Peyer's patch (tissue), 4 donors: ENCODE measurements at regions not wholly inside any gene's neighbourhood (a gene's known extent, or its start where the extent isn't known, plus 50 kb on each side); places are given as distances from the start of the nearest gene placed in this dataset.

Experiments
- DNase-seq, 3 donors: peaks; one replicate each; pipeline ENCODE4 v3.0.0-alpha.2; 2017 to 2019
- H3K27ac ChIP-seq, 4 donors: fragments of 200-600 bp; sonication (generic); one replicate each; pipeline ENCODE4 v1.5.1; 2016 to 2019
- H3K27me3 ChIP-seq, 2 donors: fragments of 200-600 bp; sonication (generic); one replicate each; pipeline ENCODE4 v1.5.1; 2019
- H3K36me3 ChIP-seq, 3 donors: fragments of 200-600 bp; sonication (generic); one replicate each; pipeline ENCODE4 v1.5.1; 2016 to 2019
- H3K4me1 ChIP-seq, 4 donors: fragments of 200-600 bp; sonication (generic); one replicate each; pipeline ENCODE4 v1.5.1; 2016 to 2019
- H3K4me3 ChIP-seq, 4 donors: fragments of 200-600 bp; sonication (generic); 1 replicate in 3 of 4; 2 replicates in 1 of 4; pipeline ENCODE4 v1.5.1; 2016 to 2019; ENCODE audit warnings: mild to moderate bottlenecking in 1 of 4
- H3K9me3 ChIP-seq, 4 donors: fragments of 200-600 bp; sonication (generic); one replicate each; pipeline ENCODE4 v1.5.1; 2016 to 2019; ENCODE audit warnings: mild to moderate bottlenecking in 1 of 4
- POLR2A ChIP-seq, 2 donors: fragments of 450-650 bp; IDR thresholded peaks; one replicate each; pipeline ENCODE4 v1.5.1; 2017; ENCODE audit warnings: antibody characterized with exemption in 2 of 2, mild to moderate bottlenecking in 2 of 2, moderate library complexity in 2 of 2
- TF ChIP-seq, protein P1 (sequence below), 6 experiments: fragments of 450-650 bp in 4 of 6; fragments of 200-600 bp in 2 of 6; sonication (generic) in 1 of 6; IDR thresholded peaks; one replicate each; pipeline ENCODE4 v1.5.1; 2017 to 2019; ENCODE audit warnings: antibody characterized with exemption in 6 of 6, mild to moderate bottlenecking in 3 of 6, moderate library complexity in 1 of 6

DNA sequence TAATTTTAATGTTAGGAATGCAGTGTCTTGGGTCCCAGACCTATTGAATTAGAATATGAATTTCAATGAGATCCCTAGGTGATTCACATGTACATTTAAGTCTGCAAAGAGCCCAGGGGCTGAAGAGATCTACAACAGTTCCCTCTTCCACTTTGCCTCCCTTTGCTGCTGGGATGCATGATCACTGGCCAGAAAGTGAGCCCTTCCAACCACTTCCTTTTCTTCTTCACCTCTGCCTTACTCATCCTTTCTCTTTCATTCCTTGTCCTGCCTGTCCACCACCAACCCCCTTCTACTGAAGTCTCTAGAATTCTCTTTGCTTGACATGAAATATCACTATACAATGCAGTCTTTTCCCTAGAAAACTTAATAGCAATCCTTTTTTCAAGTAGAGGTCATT is 222.4 kb upstream of the LRIG1 start:
- no peak overlapping the region for H3K4me3 ChIP-seq
- no peaks in the 10 kb centered on the region for H3K9me3 ChIP-seq
- H3K4me1 ChIP-seq = no peaks in the 10 kb centered on the region
- TF ChIP-seq, protein P1, sequence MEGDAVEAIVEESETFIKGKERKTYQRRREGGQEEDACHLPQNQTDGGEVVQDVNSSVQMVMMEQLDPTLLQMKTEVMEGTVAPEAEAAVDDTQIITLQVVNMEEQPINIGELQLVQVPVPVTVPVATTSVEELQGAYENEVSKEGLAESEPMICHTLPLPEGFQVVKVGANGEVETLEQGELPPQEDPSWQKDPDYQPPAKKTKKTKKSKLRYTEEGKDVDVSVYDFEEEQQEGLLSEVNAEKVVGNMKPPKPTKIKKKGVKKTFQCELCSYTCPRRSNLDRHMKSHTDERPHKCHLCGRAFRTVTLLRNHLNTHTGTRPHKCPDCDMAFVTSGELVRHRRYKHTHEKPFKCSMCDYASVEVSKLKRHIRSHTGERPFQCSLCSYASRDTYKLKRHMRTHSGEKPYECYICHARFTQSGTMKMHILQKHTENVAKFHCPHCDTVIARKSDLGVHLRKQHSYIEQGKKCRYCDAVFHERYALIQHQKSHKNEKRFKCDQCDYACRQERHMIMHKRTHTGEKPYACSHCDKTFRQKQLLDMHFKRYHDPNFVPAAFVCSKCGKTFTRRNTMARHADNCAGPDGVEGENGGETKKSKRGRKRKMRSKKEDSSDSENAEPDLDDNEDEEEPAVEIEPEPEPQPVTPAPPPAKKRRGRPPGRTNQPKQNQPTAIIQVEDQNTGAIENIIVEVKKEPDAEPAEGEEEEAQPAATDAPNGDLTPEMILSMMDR (IDR thresholded peaks at IDR 0.05) = no peak
- TF ChIP-seq POLR2A (IDR thresholded peaks at IDR 0.05) = no peak
- H3K27ac ChIP-seq = no peak overlapping the region
- no peaks in the 10 kb centered on the region for H3K27me3 ChIP-seq
- no peak for DNase-seq
- H3K36me3 ChIP-seq = no peaks in the 10 kb centered on the region

DNA sequence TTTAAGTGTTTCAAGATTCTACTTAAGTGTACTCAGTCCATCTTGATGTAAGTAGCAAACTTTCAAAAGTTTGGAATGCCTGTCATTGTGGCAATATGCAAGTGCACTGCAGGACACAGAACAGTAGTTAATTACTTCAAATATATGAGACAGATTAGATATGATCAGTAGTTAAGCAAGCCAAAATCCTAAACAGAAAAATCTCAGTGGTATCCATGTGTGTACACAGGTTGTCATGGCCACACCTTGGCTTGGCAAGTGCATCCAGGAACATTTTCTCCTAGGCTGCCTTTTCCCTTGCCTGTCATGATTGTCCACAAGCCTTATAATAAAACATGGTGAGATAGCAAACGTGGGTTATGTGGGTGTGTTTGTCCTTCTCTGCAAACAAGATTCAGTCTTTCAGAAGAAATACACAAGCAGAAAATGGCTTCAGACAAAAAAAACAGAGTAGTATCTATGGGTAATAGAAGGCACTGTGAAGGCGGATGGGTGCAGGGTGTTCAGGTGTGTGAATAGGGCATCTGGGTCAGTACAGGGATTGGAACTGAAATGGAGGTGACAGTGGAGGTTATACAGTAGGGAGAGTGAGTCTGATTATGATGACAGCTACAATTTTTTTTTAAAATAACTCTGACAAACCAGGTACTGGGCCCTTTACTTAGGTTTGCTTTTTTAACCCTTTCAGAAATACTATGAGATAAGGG is 229.0 kb upstream of the LRIG1 start:
- Histone ChIP-seq H3K27ac (no peak overlapping the region), H3K4me1 (no peaks in the 10 kb centered on the region), H3K36me3 (no peaks in the 10 kb centered on the region), H3K27me3 (no peaks in the 10 kb centered on the region), H3K4me3 (no peak overlapping the region), H3K9me3 (no peaks in the 10 kb centered on the region)
- DNase-seq = no peak
- TF ChIP-seq POLR2A (IDR thresholded peaks at IDR 0.05) = no peak
- TF ChIP-seq, protein P1 (IDR thresholded peaks at IDR 0.05) = no peak

DNA sequence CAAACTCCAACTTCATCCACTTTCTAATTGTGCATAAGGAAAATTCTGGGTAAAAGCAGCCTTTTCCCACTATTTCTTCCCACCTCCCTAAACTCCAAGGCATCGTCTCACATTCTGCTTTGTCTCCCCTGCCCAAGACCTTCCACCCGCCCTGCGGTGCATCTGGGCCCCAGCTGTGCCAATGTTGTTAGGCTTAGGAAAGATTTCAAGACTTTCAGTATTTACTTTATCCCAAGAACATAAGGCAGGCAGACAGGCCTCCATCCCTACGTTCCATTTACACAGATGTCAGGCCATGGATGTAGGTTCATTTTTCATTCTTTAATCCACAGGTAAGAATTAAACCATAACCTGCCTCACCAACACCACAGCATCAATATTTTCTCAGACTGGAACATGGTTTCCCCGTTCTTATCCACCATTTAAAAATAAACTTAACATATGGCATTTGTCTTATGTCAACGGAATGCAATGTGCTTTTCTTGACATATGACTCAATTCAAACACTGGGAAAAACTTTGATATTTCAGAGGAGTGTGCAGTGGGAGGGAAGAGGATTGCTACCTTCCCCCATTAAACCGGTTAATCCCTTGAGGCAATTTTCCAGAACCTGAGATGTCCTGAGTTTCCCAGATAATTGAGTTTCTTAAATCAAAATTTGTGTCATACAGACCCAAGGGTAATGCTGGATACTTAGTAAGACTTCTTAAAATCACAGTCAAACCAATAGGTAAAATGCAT is 238.0 kb upstream of the LRIG1 start:
- TF ChIP-seq POLR2A (IDR thresholded peaks at IDR 0.05) = no peak
- TF ChIP-seq, protein P1 (IDR thresholded peaks at IDR 0.05) = no peak
- Histone ChIP-seq H3K27me3 (no peaks in the 10 kb centered on the region), H3K4me3 (no peak overlapping the region), H3K36me3 (no peaks in the 10 kb centered on the region), H3K9me3 (no peaks in the 10 kb centered on the region), H3K4me1 (no peaks in the 10 kb centered on the region), H3K27ac (no peak overlapping the region)
- DNase-seq = no peak

DNA sequence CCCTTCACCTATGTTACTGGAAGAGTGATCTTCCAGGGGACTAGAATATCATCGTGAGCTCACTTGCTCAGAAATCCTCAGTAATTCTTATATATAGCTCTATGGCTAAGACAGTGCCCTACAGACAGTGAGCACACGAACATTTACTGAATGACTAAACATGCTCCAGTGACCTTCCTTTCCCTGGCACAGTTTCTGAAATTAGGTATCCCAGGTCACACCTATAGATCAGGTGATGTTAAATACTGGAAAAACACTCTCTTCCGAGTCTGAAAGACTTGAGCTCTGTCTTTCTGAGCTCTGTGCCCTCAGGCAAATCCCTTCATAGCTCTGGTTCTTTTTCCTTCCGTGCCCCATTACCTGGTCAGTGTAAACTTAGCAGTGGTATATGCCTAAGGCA is 239.4 kb upstream of the LRIG1 start:
- Histone ChIP-seq H3K27me3 (no peaks in the 10 kb centered on the region), H3K9me3 (no peaks in the 10 kb centered on the region), H3K27ac (no peak overlapping the region), H3K4me3 (no peak overlapping the region), H3K36me3 (no peaks in the 10 kb centered on the region), H3K4me1 (no peaks in the 10 kb centered on the region)
- no peak for TF ChIP-seq POLR2A (IDR thresholded peaks at IDR 0.05)
- TF ChIP-seq, protein P1 (IDR thresholded peaks at IDR 0.05) = no peak
- DNase-seq = no peak

- H3K36me3 ChIP-seq = no peaks in the 10 kb centered on the region
- no peak for DNase-seq
These were observed 243.7 kb upstream of the LRIG1 start for GRCh38 chr3:66744521-66744920.

More at GRCh38 chr3:66744521-66744920, 243.7 kb upstream of the LRIG1 start:
- Histone ChIP-seq H3K9me3 (no peaks in the 10 kb centered on the region), H3K4me1 (no peaks in the 10 kb centered on the region), H3K4me3 (no peak overlapping the region), H3K27me3 (no peaks in the 10 kb centered on the region), H3K27ac (no peak overlapping the region)
- TF ChIP-seq, protein P1 (IDR thresholded peaks at IDR 0.05) = no peak
- no peak for TF ChIP-seq POLR2A (IDR thresholded peaks at IDR 0.05)
